ENCODE measurements at regions not wholly inside any gene's neighbourhood (a gene's known extent, or its start where the extent isn't known, plus 50 kb on each side); places are given as distances from the start of the nearest gene placed in this dataset.

DNA sequence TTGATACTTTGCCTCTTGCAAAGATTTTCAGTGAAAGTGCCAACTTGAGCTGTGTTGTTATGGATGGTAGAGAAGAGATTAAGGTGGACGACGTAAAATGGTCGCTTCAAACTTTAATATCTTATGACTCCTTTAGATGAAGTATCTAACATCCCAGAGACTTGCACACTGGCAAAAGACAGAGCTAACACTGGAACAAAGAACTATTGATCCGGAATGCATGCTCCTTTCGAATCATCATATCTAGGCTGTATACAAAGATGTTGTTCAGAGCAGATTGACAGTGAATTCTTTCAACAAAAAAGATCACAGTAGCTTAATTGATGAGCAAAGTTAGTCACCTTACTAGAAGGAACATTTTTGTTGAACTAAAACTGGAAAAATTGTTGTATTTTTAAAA lies 592.7 kb downstream of the NXPH1 start:
- Histone ChIP-seq H3K27ac (no peak overlapping the region), H3K36me3 (no peaks in the 10 kb centered on the region), H3K4me3 (no peak overlapping the region), H3K4me1 (ENCODE audit: low read depth) (no peaks in the 10 kb centered on the region), H3K9me3 (ENCODE audit: low read depth) (no peaks in the 10 kb centered on the region), H3K27me3 (no peaks in the 10 kb centered on the region)
- no peak for TF ChIP-seq CTCF (IDR thresholded peaks at IDR 0.05; ENCODE audit: low read depth, low read length)
- DNase-seq (ENCODE audit: low read depth in 1 of 2, low spot score in 1 of 2) = no peak

DNA sequence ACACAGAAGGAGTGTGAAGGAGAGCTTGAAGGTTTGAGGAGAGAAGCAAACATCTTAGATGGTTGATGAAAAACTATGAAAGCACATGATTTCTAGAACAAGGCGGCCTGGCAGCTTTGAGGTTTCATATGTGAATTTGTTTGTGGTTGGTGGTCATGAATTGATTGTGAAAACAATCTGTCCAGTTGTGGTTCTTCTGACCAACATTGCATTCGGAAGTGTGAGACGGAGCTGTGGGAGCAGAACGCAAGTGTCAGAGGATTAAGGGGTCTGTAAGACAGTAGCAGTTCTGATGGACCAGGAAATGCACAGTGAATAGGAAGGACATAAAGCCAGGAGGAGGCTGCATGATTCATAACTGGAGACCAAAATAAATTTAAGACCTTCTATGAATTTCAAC lies 594.6 kb downstream of the NXPH1 start:
- Histone ChIP-seq H3K27ac (no peak overlapping the region), H3K36me3 (no peaks in the 10 kb centered on the region), H3K4me3 (no peak overlapping the region), H3K4me1 (ENCODE audit: low read depth) (no peaks in the 10 kb centered on the region), H3K27me3 (no peaks in the 10 kb centered on the region), H3K9me3 (ENCODE audit: low read depth) (no peaks in the 10 kb centered on the region)
- no peak for DNase-seq (ENCODE audit: low read depth in 1 of 2, low spot score in 1 of 2)
- TF ChIP-seq CTCF (IDR thresholded peaks at IDR 0.05; ENCODE audit: low read depth, low read length) = no peak

DNA sequence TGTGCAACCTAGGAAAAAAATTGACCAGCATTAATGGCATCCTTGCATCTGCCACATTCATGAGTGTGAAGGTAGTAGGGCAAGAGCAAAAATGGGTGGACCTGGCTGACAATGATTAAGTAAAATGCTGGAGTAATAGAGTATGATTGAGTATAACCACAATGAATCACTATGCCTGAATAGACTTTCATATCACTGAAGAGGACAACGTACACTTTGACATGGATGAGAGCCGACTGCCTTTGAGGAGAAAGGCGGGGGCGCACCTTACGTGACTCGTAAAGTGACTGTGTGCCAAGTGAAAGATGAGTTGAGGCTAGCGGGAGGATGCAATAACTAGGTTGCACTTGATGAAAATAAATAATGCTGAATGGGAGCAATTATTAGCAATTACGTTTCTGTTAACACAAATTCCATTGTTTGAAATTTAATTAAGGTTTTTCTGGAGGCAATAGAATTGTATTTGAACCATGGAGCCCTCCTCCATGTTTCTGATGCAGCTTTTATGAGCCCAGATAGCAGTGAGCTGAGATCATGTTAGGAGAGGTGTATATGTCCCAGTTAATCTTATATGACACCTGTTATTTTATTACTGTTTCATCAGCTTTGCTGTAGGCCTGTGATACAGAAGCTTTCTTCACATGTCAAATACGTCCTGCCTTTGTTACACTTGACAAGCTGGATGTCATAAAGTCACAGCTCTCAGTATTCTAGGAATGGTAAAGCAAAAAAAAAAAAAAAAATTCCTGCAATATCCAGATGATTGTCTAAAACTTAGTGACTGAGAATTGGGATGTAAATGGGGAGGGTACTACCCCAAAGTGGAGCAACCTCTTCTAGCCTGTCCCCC lies 596.5 kb downstream of the NXPH1 start:
- no peak overlapping the region for H3K27ac ChIP-seq
- no peak for TF ChIP-seq CTCF (IDR thresholded peaks at IDR 0.05; ENCODE audit: low read depth, low read length)
- H3K4me1 ChIP-seq (ENCODE audit: low read depth) = no peaks in the 10 kb centered on the region
- H3K9me3 ChIP-seq (ENCODE audit: low read depth) = no peaks in the 10 kb centered on the region
- H3K36me3 ChIP-seq = no peaks in the 10 kb centered on the region
- no peak for DNase-seq (ENCODE audit: low read depth in 1 of 2, low spot score in 1 of 2)
- no peaks in the 10 kb centered on the region for H3K27me3 ChIP-seq
- no peak overlapping the region for H3K4me3 ChIP-seq

DNA sequence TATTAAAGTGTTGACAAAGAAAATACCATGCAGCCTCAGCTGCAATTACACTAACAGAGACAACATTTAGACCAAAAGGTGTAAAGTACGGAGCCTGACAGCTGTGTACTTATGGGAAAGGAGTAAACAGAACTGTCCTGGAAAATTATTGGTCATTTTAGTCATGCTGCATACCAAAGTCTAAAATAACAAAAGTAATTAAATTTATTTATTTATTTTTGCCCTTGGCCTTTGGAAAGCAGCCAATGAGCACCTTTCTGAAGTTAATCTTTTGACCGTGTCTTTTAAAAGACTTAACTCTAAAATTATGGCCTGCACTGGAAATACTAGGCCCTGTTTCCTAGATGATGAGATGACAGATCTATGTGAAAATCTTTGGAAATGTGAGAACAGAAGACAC lies 597.6 kb downstream of the NXPH1 start:
- Histone ChIP-seq H3K4me1 (ENCODE audit: low read depth) (no peaks in the 10 kb centered on the region), H3K9me3 (ENCODE audit: low read depth) (no peaks in the 10 kb centered on the region), H3K27ac (no peak overlapping the region), H3K4me3 (no peak overlapping the region), H3K27me3 (no peaks in the 10 kb centered on the region), H3K36me3 (no peaks in the 10 kb centered on the region)
- DNase-seq (ENCODE audit: low read depth in 1 of 2, low spot score in 1 of 2) = no peak
- TF ChIP-seq CTCF (IDR thresholded peaks at IDR 0.05; ENCODE audit: low read depth, low read length) = no peak

- H3K27ac ChIP-seq = no peak overlapping the region
- no peaks in the 10 kb centered on the region for H3K4me1 ChIP-seq (ENCODE audit: low read depth)
- H3K9me3 ChIP-seq (ENCODE audit: low read depth) = no peaks in the 10 kb centered on the region
- no peak for DNase-seq (ENCODE audit: low read depth in 1 of 2, low spot score in 1 of 2)
- H3K36me3 ChIP-seq = no peaks in the 10 kb centered on the region
- no peak for TF ChIP-seq CTCF (IDR thresholded peaks at IDR 0.05; ENCODE audit: low read depth, low read length)
- H3K27me3 ChIP-seq = no peaks in the 10 kb centered on the region
- no peak overlapping the region for H3K4me3 ChIP-seq
These were observed 598.0 kb downstream of the NXPH1 start for GRCh38 chr7:9031386-9031785.

All from cardiac muscle cell (in vitro differentiated cells and primary cell).